H9 (cell line): ENCODE measurements at regions not wholly inside any gene's neighbourhood (a gene's known extent, or its start where the extent isn't known, plus 50 kb on each side); places are given as distances from the start of the nearest gene placed in this dataset.

Experiments
- DNase-seq: peaks from one replicate; pipeline ENCODE4 v3.0.0-alpha.2; 2017
- H2AFZ ChIP-seq: one replicate; pipeline ENCODE4 v1.6.1; 2013; ENCODE audit warnings: mild to moderate bottlenecking, low read length, control low read depth, moderate library complexity
- H2AK5ac ChIP-seq: 2 replicates; pipeline ENCODE4 v1.6.1; 2013; ENCODE audit warnings: low read length, control low read depth, mixed read lengths; ENCODE audit not compliant: insufficient read length
- H2BK120ac ChIP-seq: one replicate; pipeline ENCODE4 v1.6.1; 2013; ENCODE audit warnings: low read depth, mild to moderate bottlenecking, low read length, control low read depth, inconsistent platforms; ENCODE audit not compliant: poor library complexity, severe bottlenecking
- H2BK12ac ChIP-seq: 2 replicates; pipeline ENCODE4 v1.6.1; 2013; ENCODE audit warnings: low read length, control low read depth, mixed read lengths, low read depth; ENCODE audit not compliant: insufficient read length
- H2BK15ac ChIP-seq: 2 replicates; pipeline ENCODE4 v1.6.1; 2013; ENCODE audit warnings: low read depth, low read length, control low read depth
- H2BK20ac ChIP-seq: one replicate; pipeline ENCODE4 v1.6.1; 2013; ENCODE audit warnings: low read depth, mild to moderate bottlenecking, low read length, control low read depth, inconsistent platforms; ENCODE audit not compliant: poor library complexity, severe bottlenecking
- H2BK5ac ChIP-seq: 2 replicates; pipeline ENCODE4 v1.6.1; 2013; ENCODE audit warnings: low read length, control low read depth, mixed read lengths; ENCODE audit not compliant: insufficient read length
- H3K14ac ChIP-seq: 2 replicates; pipeline ENCODE4 v1.6.1; 2013; ENCODE audit warnings: low read length, control low read depth; ENCODE audit not compliant: insufficient read depth
- H3K18ac ChIP-seq: 2 replicates; pipeline ENCODE4 v1.6.1; 2013; ENCODE audit warnings: low read depth, mild to moderate bottlenecking, mixed read lengths, low read length, control low read depth; ENCODE audit not compliant: insufficient read length
- H3K23ac ChIP-seq: 2 replicates; pipeline ENCODE4 v1.6.1; 2013; ENCODE audit warnings: low read length, control low read depth, mixed read lengths, low read depth; ENCODE audit not compliant: insufficient read length
- H3K23me2 ChIP-seq: 2 replicates; pipeline ENCODE4 v1.6.1; 2013; ENCODE audit warnings: low read depth, mild to moderate bottlenecking, mixed read lengths, low read length, control low read depth; ENCODE audit not compliant: insufficient read length, poor library complexity, severe bottlenecking
- H3K27ac ChIP-seq: 2 replicates; pipeline ENCODE4 v1.5.1; 2013; ENCODE audit warnings: low read length, control low read depth, mixed read lengths, low read depth; ENCODE audit not compliant: insufficient read length
- H3K27me3 ChIP-seq: 2 replicates; pipeline ENCODE4 v1.6.1; 2013; ENCODE audit warnings: low read length, control low read depth, inconsistent platforms; ENCODE audit not compliant: insufficient read depth
- H3K4ac ChIP-seq: 2 replicates; pipeline ENCODE4 v1.6.1; 2013; ENCODE audit warnings: low read depth, mild to moderate bottlenecking, control low read depth, inconsistent platforms, low read length, moderate library complexity
- H3K4me1 ChIP-seq: 2 replicates; pipeline ENCODE4 v1.6.1; 2013; ENCODE audit warnings: low read length, control low read depth, inconsistent platforms; ENCODE audit not compliant: insufficient read depth
- H3K4me2 ChIP-seq: 2 replicates; pipeline ENCODE4 v1.6.1; 2013; ENCODE audit warnings: low read length, control low read depth, mixed read lengths; ENCODE audit not compliant: insufficient read length, insufficient read depth
- H3K56ac ChIP-seq: 2 replicates; pipeline ENCODE4 v1.6.1; 2013; ENCODE audit warnings: low read depth, mild to moderate bottlenecking, mixed read lengths, low read length, control low read depth; ENCODE audit not compliant: insufficient read length
- H3K79me1 ChIP-seq: 2 replicates; pipeline ENCODE4 v1.6.1; 2013; ENCODE audit warnings: low read depth, mild to moderate bottlenecking, moderate library complexity, low read length, control low read depth, inconsistent platforms; ENCODE audit not compliant: insufficient read depth, poor library complexity, severe bottlenecking
- H3K79me2 ChIP-seq: 2 replicates; pipeline ENCODE4 v1.6.1; 2013; ENCODE audit warnings: low read length, control low read depth, inconsistent platforms; ENCODE audit not compliant: insufficient read depth
- H3K9ac ChIP-seq: 2 replicates; pipeline ENCODE4 v1.6.1; 2013; ENCODE audit warnings: low read length, control low read depth, mixed read lengths; ENCODE audit not compliant: insufficient read length; ENCODE audit errors: extremely low read depth
- H3K9me3 ChIP-seq: one replicate; pipeline ENCODE4 v1.6.1; 2013; ENCODE audit warnings: low read depth, low read length, inconsistent platforms; ENCODE audit not compliant: control insufficient read depth
- H3T11ph ChIP-seq: one replicate; pipeline ENCODE4 v1.6.1; 2013; ENCODE audit warnings: mild to moderate bottlenecking, low read length, control low read depth, inconsistent platforms
- H4K20me1 ChIP-seq: one replicate; pipeline ENCODE4 v1.6.1; 2013; ENCODE audit not compliant: control insufficient read depth, insufficient read length, insufficient read depth
- H4K5ac ChIP-seq: 2 replicates; pipeline ENCODE4 v1.6.1; 2013; ENCODE audit warnings: low read depth, mild to moderate bottlenecking, mixed read lengths, low read length, control low read depth; ENCODE audit not compliant: insufficient read length
- H4K8ac ChIP-seq: replicated peaks from 2 replicates; pipeline ENCODE4 v1.6.1; 2013; ENCODE audit warnings: low read length, control low read depth, mixed read lengths, low read depth; ENCODE audit not compliant: insufficient read length
- H4K91ac ChIP-seq: 2 replicates; pipeline ENCODE4 v1.6.1; 2013; ENCODE audit warnings: low read depth, mild to moderate bottlenecking, moderate library complexity, mixed read lengths, low read length, control low read depth; ENCODE audit not compliant: insufficient read length
- H3K27ac Mint-ChIP-seq, 3 experiments: 2 replicates in 2 of 3; 3 replicates in 1 of 3; pipeline ENCODE4 v1.8.0; 2020 to 2021; ENCODE audit warnings: mixed read lengths in 3 of 3, mild to moderate bottlenecking in 1 of 3, moderate library complexity in 1 of 3
- H3K27me3 Mint-ChIP-seq: 2 replicates; pipeline ENCODE4 v1.8.0; 2021; ENCODE audit warnings: low read depth, mild to moderate bottlenecking, moderate library complexity, mixed read lengths
- H3K36me3 Mint-ChIP-seq, 3 experiments: 2 replicates in 2 of 3; 3 replicates in 1 of 3; pipeline ENCODE4 v1.8.0; 2020 to 2021; ENCODE audit warnings: low read depth in 3 of 3, mixed read lengths in 3 of 3; ENCODE audit not compliant: insufficient read depth in 1 of 3
- H3K4me1 Mint-ChIP-seq, 2 experiments: 2 replicates each; pipeline ENCODE4 v1.8.0; 2020; ENCODE audit warnings: mixed read lengths in 2 of 2
- H3K4me3 Mint-ChIP-seq, 2 experiments: 2 replicates in 1 of 2; 3 replicates in 1 of 2; pipeline ENCODE4 v1.8.0; 2020 to 2021; ENCODE audit warnings: mild to moderate bottlenecking in 2 of 2, mixed read lengths in 2 of 2, moderate library complexity in 1 of 2
- H3K9me3 Mint-ChIP-seq, 2 experiments: 2 replicates in 1 of 2; 3 replicates in 1 of 2; pipeline ENCODE4 v1.8.0; 2020; ENCODE audit warnings: mild to moderate bottlenecking in 2 of 2, mixed read lengths in 2 of 2, moderate library complexity in 1 of 2
- CTCF ChIP-seq: fragments of 200-600 bp; sonication (generic); conservative IDR thresholded peaks from 3 replicates; pipeline ENCODE4 v1.8.0; 2021; ENCODE audit warnings: antibody characterized with exemption, mild to moderate bottlenecking
- WGBS: extraction: QIAGEN DNeasy Blood & Tissue Kit; methylation state at CpG from one replicate; pipeline ENCODE4 v1.1.7; 2013; ENCODE audit warnings: missing lambda C conversion rate, low lambda C conversion rate, mixed read lengths; ENCODE audit not compliant: insufficient read length; ENCODE audit errors: extremely low coverage; 5-methylcytosine and 5-hydroxymethylcytosine counted together

GRCh38 chr19:56955637-56956216, 115.2 kb upstream of the PEG3 start:
- Histone ChIP-seq H3K23ac (no peak overlapping the region), H3K4ac (no peak overlapping the region), H3K14ac (no peak overlapping the region), H2BK5ac (no peak overlapping the region), H3K23me2 (no peaks in the 10 kb centered on the region), H2AK5ac (no peak overlapping the region), H3K79me2 (no peaks in the 10 kb centered on the region), H4K5ac (no peak overlapping the region), H3K27ac (no peak overlapping the region), H3K4me1 (no peaks in the 10 kb centered on the region), H2BK15ac (no peak overlapping the region), H4K20me1 (peaks cover 3% of the 10 kb centered on the region), H4K91ac (no peak overlapping the region), H2AFZ (no peak overlapping the region), H3K56ac (no peak overlapping the region), H3K9me3 (peaks cover 91% of the 10 kb centered on the region), H4K8ac (no peak overlapping the region), H2BK12ac (no peak overlapping the region), H2BK120ac (no peak overlapping the region), H3K27me3 (no peaks in the 10 kb centered on the region), H3K79me1 (no peaks in the 10 kb centered on the region), H3K18ac (no peak overlapping the region), H3T11ph (no peak overlapping the region), H2BK20ac (no peak overlapping the region), H3K9ac (no peak overlapping the region), H3K4me2 (no peak overlapping the region)
- peaks cover 13 to 41% (median 27%) of the 10 kb centered on the region in 3 experiments for H3K36me3 Mint-ChIP-seq
- no peaks in the 10 kb centered on the region for H3K4me1 Mint-ChIP-seq
- peaks cover 92 to 99% of the 10 kb centered on the region in 2 experiments for H3K9me3 Mint-ChIP-seq
- DNase-seq: no peak
- H3K4me3 Mint-ChIP-seq: peak overlapping the region in 1 of 2 experiments; percentile 19; a peak in 1 of 5 replicates
- no peak for TF ChIP-seq CTCF
- H3K27me3 Mint-ChIP-seq: peaks cover 10% of the 10 kb centered on the region
- WGBS: no CpG with 5 or more reads among the region's 15 CpGs
- H3K27ac Mint-ChIP-seq: no peak overlapping the region
